ENCODE measurements at regions not wholly inside any gene's neighbourhood (a gene's known extent, or its start where the extent isn't known, plus 50 kb on each side); places are given as distances from the start of the nearest gene placed in this dataset.

GRCh38 chr1:218815076-218815475 lies 358.6 kb upstream of the LYPLAL1 start:
- Mint-ChIP-seq H3K9me3 (ENCODE audit: unreplicated experiment) (no peaks in the 10 kb centered on the region), H3K27me3 (ENCODE audit: unreplicated experiment) (no peaks in the 10 kb centered on the region), H3K4me1 (ENCODE audit: low read depth, unreplicated experiment) (peaks cover 4% of the 10 kb centered on the region), H3K27ac (ENCODE audit: unreplicated experiment) (no peak overlapping the region), H3K4me3 (ENCODE audit: unreplicated experiment) (no peak overlapping the region), H3K36me3 (ENCODE audit: unreplicated experiment) (no peaks in the 10 kb centered on the region)
- DNase-seq: no peak
- TF ChIP-seq CTCF (IDR thresholded peaks at IDR 0.05; ENCODE audit: partially characterized antibody, unreplicated experiment): no peak

GRCh38 chr1:218817071-218817470 lies 356.6 kb upstream of the LYPLAL1 start:
- no peak overlapping the region for H3K4me3 Mint-ChIP-seq (ENCODE audit: unreplicated experiment)
- H3K4me1 Mint-ChIP-seq (ENCODE audit: low read depth, unreplicated experiment): peaks cover 4% of the 10 kb centered on the region
- no peak for TF ChIP-seq CTCF (IDR thresholded peaks at IDR 0.05; ENCODE audit: partially characterized antibody, unreplicated experiment)
- H3K27me3 Mint-ChIP-seq (ENCODE audit: unreplicated experiment): no peaks in the 10 kb centered on the region
- no peak overlapping the region for H3K27ac Mint-ChIP-seq (ENCODE audit: unreplicated experiment)
- DNase-seq: no peak
- peaks cover 1% of the 10 kb centered on the region for H3K9me3 Mint-ChIP-seq (ENCODE audit: unreplicated experiment)
- no peaks in the 10 kb centered on the region for H3K36me3 Mint-ChIP-seq (ENCODE audit: unreplicated experiment)

GRCh38 chr1:218817691-218818465 lies 355.8 kb upstream of the LYPLAL1 start:
- H3K4me3 Mint-ChIP-seq (ENCODE audit: unreplicated experiment): no peak overlapping the region
- DNase-seq: no peak
- peaks cover 1% of the 10 kb centered on the region for H3K9me3 Mint-ChIP-seq (ENCODE audit: unreplicated experiment)
- H3K27me3 Mint-ChIP-seq (ENCODE audit: unreplicated experiment): no peaks in the 10 kb centered on the region
- TF ChIP-seq CTCF (IDR thresholded peaks at IDR 0.05; ENCODE audit: partially characterized antibody, unreplicated experiment): no peak
- no peaks in the 10 kb centered on the region for H3K36me3 Mint-ChIP-seq (ENCODE audit: unreplicated experiment)
- H3K27ac Mint-ChIP-seq (ENCODE audit: unreplicated experiment): no peak overlapping the region
- peaks cover 4% of the 10 kb centered on the region for H3K4me1 Mint-ChIP-seq (ENCODE audit: low read depth, unreplicated experiment)

GRCh38 chr1:218823291-218823900 lies 350.3 kb upstream of the LYPLAL1 start:
- Mint-ChIP-seq H3K9me3 (ENCODE audit: unreplicated experiment) (peaks cover 1% of the 10 kb centered on the region), H3K4me1 (ENCODE audit: low read depth, unreplicated experiment) (no peaks in the 10 kb centered on the region), H3K27me3 (ENCODE audit: unreplicated experiment) (peaks cover 2% of the 10 kb centered on the region), H3K27ac (ENCODE audit: unreplicated experiment) (no peak overlapping the region), H3K36me3 (ENCODE audit: unreplicated experiment) (no peaks in the 10 kb centered on the region), H3K4me3 (ENCODE audit: unreplicated experiment) (no peak overlapping the region)
- no peak for TF ChIP-seq CTCF (IDR thresholded peaks at IDR 0.05; ENCODE audit: partially characterized antibody, unreplicated experiment)
- no peak for DNase-seq

GRCh38 chr1:218827486-218827885 lies 346.2 kb upstream of the LYPLAL1 start:
- no peak for DNase-seq
- Mint-ChIP-seq H3K36me3 (ENCODE audit: unreplicated experiment) (no peaks in the 10 kb centered on the region), H3K27me3 (ENCODE audit: unreplicated experiment) (peaks cover 2% of the 10 kb centered on the region), H3K27ac (ENCODE audit: unreplicated experiment) (no peak overlapping the region), H3K4me1 (ENCODE audit: low read depth, unreplicated experiment) (no peaks in the 10 kb centered on the region), H3K4me3 (ENCODE audit: unreplicated experiment) (no peak overlapping the region), H3K9me3 (ENCODE audit: unreplicated experiment) (no peaks in the 10 kb centered on the region)
- TF ChIP-seq CTCF (IDR thresholded peaks at IDR 0.05; ENCODE audit: partially characterized antibody, unreplicated experiment): no peak
